HG03108 (cell line): ENCODE measurements at regions not wholly inside any gene's neighbourhood (a gene's known extent, or its start where the extent isn't known, plus 50 kb on each side); places are given as distances from the start of the nearest gene placed in this dataset.
A peak's percentile ranks its signal among the peaks of the same experiment; 100 is the strongest.

Source experiments
- ATAC-seq: cut with Tn5 transposase; IDR thresholded peaks from one replicate; pipeline ENCODE4 v1.9.1; 2021; ENCODE audit warnings: moderate library complexity; ENCODE audit not compliant: unreplicated experiment

GRCh38 chr2:64196963-64197362 lies 52.7 kb upstream of the PELI1 start:
- ATAC-seq: no peak

GRCh38 chr2:64201151-64201550 lies 56.9 kb upstream of the PELI1 start:
- ATAC-seq: no peak

GRCh38 chr2:64202206-64202845 lies 58.1 kb upstream of the PELI1 start:
- ATAC-seq: no peak

DNA sequence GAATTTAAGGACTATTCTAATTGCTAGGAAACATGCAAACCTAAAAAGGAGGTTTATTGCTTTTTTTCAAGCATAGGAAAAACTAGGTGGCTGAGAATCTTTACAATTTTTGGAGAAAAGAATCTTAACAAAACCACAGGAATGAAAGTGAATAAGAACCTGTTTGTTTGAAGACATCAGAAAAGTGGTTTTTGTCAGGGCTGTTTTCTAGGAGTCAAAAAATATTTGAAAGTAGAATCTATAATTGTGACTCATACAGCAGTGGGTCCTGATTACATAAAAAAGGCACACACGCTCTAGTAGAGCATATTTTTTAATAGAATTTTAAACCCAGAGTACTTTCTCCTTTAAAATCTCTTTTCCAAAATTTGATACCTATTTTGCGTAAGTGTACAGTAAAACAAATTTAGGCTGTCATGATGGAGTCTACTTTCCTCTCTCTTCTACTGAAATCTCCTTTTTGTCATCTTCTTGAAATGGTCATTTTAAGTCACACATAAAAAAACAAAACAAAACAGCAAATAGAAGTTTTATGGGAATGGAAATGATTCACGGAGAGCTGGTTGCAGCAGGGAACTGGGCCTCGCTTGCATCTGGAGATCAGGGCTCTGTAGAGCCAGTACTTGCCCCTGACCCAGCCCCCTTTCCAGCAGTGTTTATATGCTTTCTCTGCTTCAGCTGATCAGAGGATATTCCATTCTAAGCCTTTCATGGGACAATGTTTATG lies 59.1 kb upstream of the PELI1 start:
- no peak for ATAC-seq

- peak; percentile 75 for ATAC-seq
Measured at GRCh38 chr2:64203858-64204632, 59.8 kb upstream of the PELI1 start.

GRCh38 chr2:64204703-64205102 lies 60.5 kb upstream of the PELI1 start:
- ATAC-seq: no peak

- no peak for ATAC-seq
Measured at GRCh38 chr2:64205415-64205814, 61.2 kb upstream of the PELI1 start.

DNA sequence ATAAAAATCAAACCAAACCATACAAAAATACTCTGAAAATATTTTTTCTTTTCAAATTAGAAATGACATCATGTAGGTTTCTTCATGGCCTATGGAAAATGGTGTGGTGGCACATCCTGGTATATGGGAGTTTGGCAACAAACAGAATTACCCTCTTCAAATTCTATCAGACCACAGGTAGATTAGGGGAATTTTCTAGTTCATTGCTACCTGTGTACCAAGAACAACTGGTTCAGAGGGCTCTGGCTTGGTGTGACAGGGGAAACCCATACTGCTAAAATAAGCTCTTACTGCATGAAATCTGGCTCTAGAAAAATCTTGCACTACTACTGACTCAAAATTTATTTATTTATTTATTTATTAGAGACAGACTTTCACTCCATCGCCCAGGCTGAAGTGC lies 63.4 kb upstream of the PELI1 start:
- ATAC-seq: no peak

DNA sequence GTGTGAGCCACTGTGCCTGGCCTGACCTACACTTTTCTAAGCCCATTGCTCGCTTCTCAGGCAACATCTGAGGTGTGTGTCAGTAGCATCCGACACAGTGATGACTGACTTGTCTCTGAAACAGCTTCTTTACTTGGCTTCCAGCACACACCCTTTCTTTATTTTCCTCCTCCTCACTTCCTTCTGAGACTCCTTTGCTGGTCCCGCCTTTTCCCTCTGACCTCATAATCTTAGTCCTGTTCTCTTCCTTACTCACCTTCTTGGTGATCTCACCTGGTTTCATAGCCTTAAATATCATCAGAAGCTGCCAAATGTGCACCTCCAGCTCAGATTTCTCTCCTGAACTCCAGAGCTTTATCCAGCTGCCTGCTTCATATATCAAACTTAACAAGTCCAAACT lies 66.6 kb upstream of the PELI1 start:
- no peak for ATAC-seq

DNA sequence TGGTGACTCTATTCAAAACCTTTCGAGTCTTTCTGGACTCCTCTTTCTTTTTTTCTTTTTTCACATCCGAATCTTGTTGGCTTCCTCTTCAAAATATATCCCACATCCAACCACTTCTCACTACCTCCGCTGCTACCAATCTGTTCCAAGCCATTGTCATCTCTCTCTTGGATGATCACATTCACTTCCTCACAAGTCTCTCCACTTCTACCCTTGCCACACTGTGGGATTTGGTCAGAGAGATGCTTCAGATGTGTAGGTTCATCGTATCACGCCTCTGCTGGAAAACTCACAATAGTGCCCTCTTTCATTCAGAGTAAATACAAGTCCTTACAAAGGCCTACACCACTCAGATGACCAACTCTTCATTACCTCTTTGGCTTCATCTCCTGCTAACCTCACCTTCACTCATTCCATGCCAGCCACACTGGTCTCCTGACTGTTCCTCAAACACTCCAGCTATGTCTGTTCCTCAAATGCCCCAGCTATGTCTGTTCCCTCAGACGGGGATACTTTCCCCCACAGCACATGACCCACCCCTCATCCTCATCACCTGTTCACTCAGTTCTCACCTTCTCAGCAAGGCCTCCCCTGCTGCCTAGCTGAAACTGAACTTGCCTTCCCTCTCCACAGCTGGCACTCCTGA lies 67.2 kb upstream of the PELI1 start:
- no peak for ATAC-seq

GRCh38 chr2:64212346-64212745 lies 68.1 kb upstream of the PELI1 start:
- no peak for ATAC-seq

- ATAC-seq: no peak
Measured at GRCh38 chr2:64212801-64213321, 68.6 kb upstream of the PELI1 start.

- peak; percentile 35 for ATAC-seq
Measured at GRCh38 chr2:64213532-64214275, 69.5 kb upstream of the PELI1 start.

- ATAC-seq: peak; percentile 50
Measured at GRCh38 chr2:64214281-64215115, 70.3 kb upstream of the PELI1 start.

DNA sequence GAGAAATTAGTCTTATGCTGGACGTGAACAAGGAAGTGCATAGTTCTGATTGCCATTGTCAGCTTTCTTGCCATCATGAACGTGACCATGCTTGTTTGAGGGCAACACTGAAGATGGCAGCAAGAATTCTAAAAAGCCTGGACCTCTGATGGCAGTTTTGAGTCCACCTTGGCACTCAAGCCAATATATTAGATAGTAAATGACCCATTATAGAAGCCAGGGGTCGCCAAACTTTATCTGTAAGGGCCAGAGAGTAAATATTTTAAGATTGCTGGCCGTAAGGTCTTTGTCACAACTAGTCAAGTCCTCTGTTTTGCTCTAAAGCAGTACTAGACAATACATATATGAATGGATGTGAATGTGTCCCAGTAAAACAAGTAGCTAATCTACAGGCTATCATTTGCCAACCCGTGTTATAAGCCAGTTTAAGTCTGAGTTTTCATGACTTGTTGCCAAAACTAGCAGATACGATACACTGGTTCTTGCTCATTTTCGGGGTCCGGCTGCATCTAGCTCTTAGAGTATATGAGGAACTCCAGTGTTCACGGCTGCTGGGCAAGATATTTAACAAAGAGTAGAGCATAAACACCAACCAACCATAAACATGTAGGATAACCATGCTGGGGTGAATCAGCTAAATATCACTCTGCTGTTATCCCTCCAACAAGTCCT lies 73.1 kb upstream of the PELI1 start:
- no peak for ATAC-seq

DNA sequence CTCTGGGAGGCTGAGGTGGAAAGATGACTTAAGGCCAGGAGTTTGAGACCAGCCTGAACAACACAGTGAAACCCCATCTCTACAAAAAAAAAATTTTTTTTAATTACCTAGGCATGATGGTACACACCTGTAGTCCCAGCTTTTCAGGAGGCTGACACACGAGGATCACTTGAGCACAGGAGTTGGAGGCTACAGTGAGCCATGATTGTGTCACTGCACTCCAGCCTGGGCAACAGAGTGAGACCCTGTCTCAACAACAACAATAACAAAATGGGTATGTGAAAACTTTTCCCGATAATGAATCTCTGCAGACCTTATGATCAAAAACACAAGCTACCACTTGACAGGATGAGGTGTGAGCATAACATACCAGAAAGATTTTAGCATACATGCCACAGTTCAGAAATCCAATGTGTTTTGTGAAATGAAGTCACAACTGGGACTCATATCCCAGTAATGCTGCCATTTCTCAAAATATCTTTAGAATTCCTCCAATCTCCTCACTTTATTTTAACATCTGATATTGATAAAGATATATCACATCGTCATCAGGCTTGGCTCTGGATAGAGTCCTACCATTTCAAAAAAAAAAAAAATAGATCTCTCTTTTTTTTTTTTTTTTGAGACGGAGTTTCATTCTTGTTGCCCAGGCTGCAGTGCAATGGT lies 74.0 kb upstream of the PELI1 start:
- ATAC-seq: no peak

GRCh38 chr2:64219149-64219548 lies 74.9 kb upstream of the PELI1 start:
- no peak for ATAC-seq

- ATAC-seq: no peak
Measured at GRCh38 chr2:64220265-64220664, 76.0 kb upstream of the PELI1 start.
